ENCODE measurements at regions not wholly inside any gene's neighbourhood (a gene's known extent, or its start where the extent isn't known, plus 50 kb on each side); places are given as distances from the start of the nearest gene placed in this dataset.
A peak's percentile ranks its signal among the peaks of the same experiment; 100 is the strongest.

- TF ChIP-seq MAX (IDR thresholded peaks at IDR 0.05; ENCODE audit: low read depth, low read length) (no peak), POLR2A (IDR thresholded peaks at IDR 0.05; ENCODE audit: extremely low read depth, insufficient read length) (no peak), MYC (IDR thresholded peaks at IDR 0.05; ENCODE audit: low read depth, low read length) (no peak), CTCF (IDR thresholded peaks at IDR 0.05; ENCODE audit: low read depth, low read length) (no peak)
- DNase-seq (ENCODE audit: low read depth): no peak
- no peak overlapping the region for H3K4me3 ChIP-seq (ENCODE audit: low read depth, low read length)
Observed at GRCh38 chr20:6401893-6402557, 279.2 kb upstream of the FERMT1 start.

GRCh38 chr20:6397115-6397514, 274.3 kb upstream of the FERMT1 start:
- no peak for DNase-seq (ENCODE audit: low read depth)
- no peak overlapping the region for H3K4me3 ChIP-seq (ENCODE audit: low read depth, low read length)
- TF ChIP-seq POLR2A (IDR thresholded peaks at IDR 0.05; ENCODE audit: extremely low read depth, insufficient read length) (no peak), MAX (IDR thresholded peaks at IDR 0.05; ENCODE audit: low read depth, low read length) (no peak), CTCF (IDR thresholded peaks at IDR 0.05; ENCODE audit: low read depth, low read length) (no peak), MYC (IDR thresholded peaks at IDR 0.05; ENCODE audit: low read depth, low read length) (no peak)

- TF ChIP-seq POLR2A (IDR thresholded peaks at IDR 0.05; ENCODE audit: extremely low read depth, insufficient read length) (no peak), CTCF (IDR thresholded peaks at IDR 0.05; ENCODE audit: low read depth, low read length) (no peak), MAX (IDR thresholded peaks at IDR 0.05; ENCODE audit: low read depth, low read length) (no peak), MYC (IDR thresholded peaks at IDR 0.05; ENCODE audit: low read depth, low read length) (no peak)
- DNase-seq (ENCODE audit: low read depth): peak; percentile 42
- no peak overlapping the region for H3K4me3 ChIP-seq (ENCODE audit: low read depth, low read length)
Observed at GRCh38 chr20:6395695-6396094, 272.9 kb upstream of the FERMT1 start.

- TF ChIP-seq MAX (IDR thresholded peaks at IDR 0.05; ENCODE audit: low read depth, low read length) (no peak), CTCF (IDR thresholded peaks at IDR 0.05; ENCODE audit: low read depth, low read length) (no peak), POLR2A (IDR thresholded peaks at IDR 0.05; ENCODE audit: extremely low read depth, insufficient read length) (no peak), MYC (IDR thresholded peaks at IDR 0.05; ENCODE audit: low read depth, low read length) (no peak)
- DNase-seq (ENCODE audit: low read depth): no peak
- no peak overlapping the region for H3K4me3 ChIP-seq (ENCODE audit: low read depth, low read length)
Observed at GRCh38 chr20:6388671-6389197, 265.9 kb upstream of the FERMT1 start.

GRCh38 chr20:6384956-6385486, 262.2 kb upstream of the FERMT1 start:
- DNase-seq (ENCODE audit: low read depth): peak; percentile 52
- TF ChIP-seq CTCF (IDR thresholded peaks at IDR 0.05; ENCODE audit: low read depth, low read length): no peak
- no peak for TF ChIP-seq MAX (IDR thresholded peaks at IDR 0.05; ENCODE audit: low read depth, low read length)
- no peak for TF ChIP-seq MYC (IDR thresholded peaks at IDR 0.05; ENCODE audit: low read depth, low read length)
- TF ChIP-seq POLR2A (IDR thresholded peaks at IDR 0.05; ENCODE audit: extremely low read depth, insufficient read length): no peak
- no peak overlapping the region for H3K4me3 ChIP-seq (ENCODE audit: low read depth, low read length)

All from NB4 (cell line).